B cell (primary cell): ENCODE measurements at regions not wholly inside any gene's neighbourhood (a gene's known extent, or its start where the extent isn't known, plus 50 kb on each side); places are given as distances from the start of the nearest gene placed in this dataset.

Experiments used
- ATAC-seq: fragments of 200-7000 bp; cut with Tn5 transposase; one replicate; pipeline ENCODE4 v1.10.0; 2021; ENCODE audit warnings: low read depth, mild to moderate bottlenecking, moderate number of reproducible peaks, moderate library complexity
- CTCF ChIA-PET: fragments of 350-600 bp; sonication (Branson Sonifier 250); formaldehyde crosslinking; loops from one replicate; lab custom pipeline; 2021; ENCODE audit warnings: antibody characterized with exemption, inconsistent platforms; lab: Charles Lee
- POLR2A ChIA-PET: fragments of 350-600 bp; sonication (Branson Sonifier 250); formaldehyde crosslinking; loops from one replicate; lab custom pipeline; 2021; ENCODE audit warnings: antibody characterized with exemption; lab: Charles Lee
- DNase-seq: peaks from one replicate; pipeline ENCODE4 v3.0.0; 2013
- H2AFZ ChIP-seq: 2 replicates; pipeline ENCODE4 v1.6.1; 2012; ENCODE audit warnings: mild to moderate bottlenecking, low read depth, low read length; ENCODE audit not compliant: insufficient read depth, poor library complexity, severe bottlenecking
- H3K27ac ChIP-seq, 2 donors: 1 replicate in 1 of 2; 2 replicates in 1 of 2; pipeline ENCODE4 v1.5.1; 2012 to 2013; ENCODE audit warnings: low read length in 2 of 2, mild to moderate bottlenecking in 2 of 2, moderate library complexity in 1 of 2
- H3K27me3 ChIP-seq, 4 experiments: fragments of 200-600 bp in 1 of 4; sonication (generic) in 1 of 4; replicated peaks in 1 of 4; 1 replicate in 2 of 4; 2 replicates in 2 of 4; pipeline versions ENCODE4 v1.6.1 to v1.7.0; 2013 to 2016; ENCODE audit warnings: low read length in 3 of 4, mild to moderate bottlenecking in 2 of 4, mixed read lengths in 1 of 4, moderate library complexity in 1 of 4; ENCODE audit not compliant: insufficient read depth in 4 of 4, control insufficient read depth in 3 of 4; ENCODE audit errors: control extremely low read depth in 1 of 4
- H3K36me3 ChIP-seq, 2 experiments: replicated peaks in 1 of 2; 1 replicate in 1 of 2; 2 replicates in 1 of 2; pipeline versions ENCODE4 v1.6.1 to v1.7.1; 2013; ENCODE audit warnings: low read length in 1 of 2; ENCODE audit not compliant: insufficient read depth in 2 of 2, control insufficient read depth in 1 of 2; ENCODE audit errors: control extremely low read depth in 1 of 2, extremely low read depth in 1 of 2
- H3K4me1 ChIP-seq, 2 donors: fragments of 200-600 bp in 1 of 2; sonication (generic) in 1 of 2; 1 replicate in 1 of 2; 2 replicates in 1 of 2; pipeline versions ENCODE4 v1.5.1 to v1.6.1; 2013 to 2017; ENCODE audit warnings: low read length in 2 of 2; ENCODE audit not compliant: control insufficient read depth in 2 of 2, insufficient read depth in 2 of 2
- H3K4me2 ChIP-seq: replicated peaks from 2 replicates; pipeline ENCODE3; 2012; ENCODE audit warnings: mild to moderate bottlenecking, low read depth, low read length; ENCODE audit not compliant: poor library complexity, severe bottlenecking
- H3K4me3 ChIP-seq, 5 experiments: fragments of 200-600 bp in 1 of 5; sonication (generic) in 1 of 5; 1 replicate in 3 of 5; 2 replicates in 2 of 5; pipeline versions ENCODE4 v1.5.1 to v1.7.0; 2011 to 2016; ENCODE audit warnings: low read length in 4 of 5, mild to moderate bottlenecking in 4 of 5, low read depth in 2 of 5, control low read depth in 1 of 5, moderate library complexity in 1 of 5; ENCODE audit not compliant: insufficient read depth in 1 of 5; ENCODE audit errors: control extremely low read depth in 1 of 5, extremely low read depth in 1 of 5
- H3K79me2 ChIP-seq: fragments of 200-600 bp; sonication (generic); one replicate; pipeline ENCODE4 v1.6.0; 2016; ENCODE audit warnings: low read length; ENCODE audit not compliant: control insufficient read depth, insufficient read depth
- H3K9ac ChIP-seq: fragments of 200-600 bp; sonication (generic); 2 replicates; pipeline ENCODE4 v1.6.1; 2017; ENCODE audit warnings: mild to moderate bottlenecking, low read length, moderate library complexity
- H3K9me3 ChIP-seq, 3 donors: one replicate each; pipeline versions ENCODE4 v1.6.1 to v1.7.1; 2013; ENCODE audit warnings: low read length in 2 of 3; ENCODE audit not compliant: control insufficient read depth in 2 of 3, insufficient read depth in 1 of 3; ENCODE audit errors: control extremely low read depth in 1 of 3
- H4K20me1 ChIP-seq: 2 replicates; pipeline ENCODE4 v1.6.0; 2012; ENCODE audit warnings: mild to moderate bottlenecking, low read length; ENCODE audit not compliant: insufficient read depth, control insufficient read depth, poor library complexity, severe bottlenecking
- H3K27ac Mint-ChIP-seq: one replicate; pipeline ENCODE4 v1.8.0; 2021; ENCODE audit warnings: mixed read lengths
- H3K27me3 Mint-ChIP-seq: one replicate; pipeline ENCODE4 v1.8.0; 2021; ENCODE audit warnings: mixed read lengths
- H3K4me1 Mint-ChIP-seq: one replicate; pipeline ENCODE4 v1.8.0; 2021; ENCODE audit warnings: mixed read lengths
- H3K4me3 Mint-ChIP-seq: one replicate; pipeline ENCODE4 v1.8.0; 2021; ENCODE audit warnings: mixed read lengths
- H3K9me3 Mint-ChIP-seq: one replicate; pipeline ENCODE4 v1.8.0; 2022; ENCODE audit warnings: mixed read lengths; ENCODE audit not compliant: insufficient read depth
- CTCF ChIP-seq: fragments of 200-600 bp; IDR thresholded peaks from one replicate; pipeline ENCODE4 v1.8.0; 2022; ENCODE audit warnings: antibody characterized with exemption, mild to moderate bottlenecking
- EZH2 ChIP-seq: IDR thresholded peaks from 2 replicates; pipeline ENCODE4 v1.6.1; 2012; ENCODE audit warnings: borderline replicate concordance, low read depth, mild to moderate bottlenecking, moderate library complexity, low read length; ENCODE audit not compliant: insufficient read depth, poor library complexity, severe bottlenecking
- WGBS: methylation state at CpG from one replicate; pipeline ENCODE4 v1.1.5; 2013; ENCODE audit warnings: missing lambda C conversion rate; ENCODE audit not compliant: insufficient coverage; 5-methylcytosine and 5-hydroxymethylcytosine counted together
- intact Hi-C: fragments of 100-400 bp; cut with micrococcal nuclease; formaldehyde crosslinking; loops from one replicate; pipeline ENCODE4 v1.10.0; 2022

DNA sequence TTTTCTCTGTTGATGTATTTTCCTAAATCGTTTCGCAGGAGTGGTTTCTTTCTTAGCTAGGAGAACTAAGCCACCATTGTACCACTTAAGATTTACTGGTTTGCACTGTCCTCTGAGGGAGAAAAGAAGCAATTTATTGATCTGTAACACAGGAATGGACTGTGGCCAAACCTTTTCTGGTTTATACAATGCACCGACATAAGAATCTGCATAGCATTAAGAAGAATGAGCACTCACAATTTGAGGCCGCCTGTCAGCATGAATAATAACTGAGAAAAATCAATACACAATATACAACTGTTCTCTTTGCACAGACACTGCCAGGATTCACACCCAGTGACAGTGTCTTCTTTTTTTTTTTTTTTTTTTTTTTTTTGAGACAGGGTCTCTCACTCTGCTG is 168.6 kb upstream of the DMRT1 start:
- CTCF ChIA-PET, result no interaction called here

More for the DNA sequence above, 168.6 kb upstream of the DMRT1 start:
- intact Hi-C loops, result no loop called here
- Histone ChIP-seq H3K27ac (no peak overlapping the region), H3K4me2 (no peak overlapping the region), H4K20me1 (no peaks in the 10 kb centered on the region), H2AFZ (no peak overlapping the region), H3K27me3 (no peaks in the 10 kb centered on the region), H3K79me2 (no peaks in the 10 kb centered on the region), H3K4me3 (no peak overlapping the region), H3K36me3 (no peaks in the 10 kb centered on the region), H3K9ac (no peak overlapping the region), H3K4me1 (peaks cover 7% of the 10 kb centered on the region in 2 donors), H3K9me3 (peaks cover 0 to 7% (median 5%) of the 10 kb centered on the region in 3 donors)
- 100% methylated on average over 1 of the region's 4 CpGs for WGBS
- H3K9me3 Mint-ChIP-seq, result peaks cover 11% of the 10 kb centered on the region
- POLR2A ChIA-PET, result no interaction called here
- peaks cover 9% of the 10 kb centered on the region for H3K4me1 Mint-ChIP-seq
- TF ChIP-seq EZH2, result no peak
- no peak for TF ChIP-seq CTCF
- no peak overlapping the region for H3K4me3 Mint-ChIP-seq
- DNase-seq (no peak), ATAC-seq (no peak)
- H3K27ac Mint-ChIP-seq, result no peak overlapping the region
- H3K27me3 Mint-ChIP-seq, result peaks cover 4% of the 10 kb centered on the region
